RWPE1 (cell line): ENCODE measurements at regions not wholly inside any gene's neighbourhood (a gene's known extent, or its start where the extent isn't known, plus 50 kb on each side); places are given as distances from the start of the nearest gene placed in this dataset.

Experiments
- CTCF ChIA-PET: fragments of 350-600 bp; sonication (Branson Sonifier 250); formaldehyde crosslinking; extraction: SDS; loops from one replicate; lab custom pipeline; 2021; lab: Yijun Ruan, JAX
- POLR2A ChIA-PET: fragments of 400-600 bp; formaldehyde crosslinking; extraction: SDS; loops from one replicate; lab custom pipeline; 2020; ENCODE audit warnings: antibody characterized with exemption; ENCODE audit not compliant: low non-redundant PET; lab: Yijun Ruan, JAX
- DNase-seq: peaks from one replicate; pipeline ENCODE4 v3.0.0; 2012; ENCODE audit warnings: low spot score
- H3K27ac ChIP-seq: fragments of 450-650 bp; 2 replicates; pipeline ENCODE4 v1.5.1; 2017
- CTCF ChIP-seq: fragments of 450-650 bp; conservative IDR thresholded peaks from 2 replicates; pipeline ENCODE4 v1.5.1; 2017; ENCODE audit warnings: low read depth, mild to moderate bottlenecking

GRCh38 chr15:69520067-69520466 is 67.4 kb downstream of the RPLP1 start:
- no peak for TF ChIP-seq CTCF
- POLR2A ChIA-PET, result no interaction called here
- DNase-seq, result no peak
- CTCF ChIA-PET, result interaction anchor here (0.6 to 0.7 kb wide), 2 partner anchors 236 to 1059 kb away, joined by 3 read pairs; no protein-coding TSS in a partner anchor
- no peak overlapping the region for H3K27ac ChIP-seq

GRCh38 chr15:69522361-69522760 is 69.7 kb downstream of the RPLP1 start:
- TF ChIP-seq CTCF, result no peak
- no peak for DNase-seq
- H3K27ac ChIP-seq, result no peak overlapping the region
- ChIA-PET POLR2A (no interaction called here), CTCF (interaction anchor here (0.7 kb wide), 1 partner anchor 226 kb away, joined by 3 read pairs; no protein-coding TSS in a partner anchor)

- CTCF ChIA-PET, result interaction anchor here (0.9 kb wide), 1 partner anchor 12 kb away, joined by 4 read pairs; no protein-coding TSS in a partner anchor
- POLR2A ChIA-PET, result no interaction called here
- TF ChIP-seq CTCF, result peak; percentile 58
These were observed 70.7 kb downstream of the RPLP1 start for GRCh38 chr15:69523010-69524001.

GRCh38 chr15:69524296-69524695 is 71.7 kb downstream of the RPLP1 start:
- no peak overlapping the region for H3K27ac ChIP-seq
- POLR2A ChIA-PET, result no interaction called here
- CTCF ChIA-PET, result interaction anchor here (0.9 kb wide), 1 partner anchor 11 kb away, joined by 4 read pairs; no protein-coding TSS in a partner anchor
- no peak for TF ChIP-seq CTCF
- no peak for DNase-seq

More at GRCh38 chr15:69523010-69524001, 70.7 kb downstream of the RPLP1 start:
- DNase-seq, result peak; percentile 56
- no peak overlapping the region for H3K27ac ChIP-seq

GRCh38 chr15:69524814-69525213 is 72.2 kb downstream of the RPLP1 start:
- DNase-seq, result no peak
- no peak overlapping the region for H3K27ac ChIP-seq
- TF ChIP-seq CTCF, result no peak
- ChIA-PET POLR2A (no interaction called here), CTCF (no interaction called here)

- H3K27ac ChIP-seq, result no peak overlapping the region
- TF ChIP-seq CTCF, result no peak
- CTCF ChIA-PET, result no interaction called here
- POLR2A ChIA-PET, result no interaction called here
- no peak for DNase-seq
These were observed 72.9 kb downstream of the RPLP1 start for GRCh38 chr15:69525543-69525942.
